GM23338 (cell line): ENCODE measurements at regions not wholly inside any gene's neighbourhood (a gene's known extent, or its start where the extent isn't known, plus 50 kb on each side); places are given as distances from the start of the nearest gene placed in this dataset.

Experiments
- ATAC-seq: fragments of 200-7000 bp; cut with Tn5 transposase; 3 replicates; pipeline ENCODE4 v1.9.1; 2020
- DNase-seq: peaks from one replicate; pipeline ENCODE4 v3.0.0-alpha.2; 2015; ENCODE audit warnings: low spot score
- H2AFZ ChIP-seq: fragments of 200-600 bp; sonication (generic); 2 replicates; pipeline ENCODE4 v1.8.0; 2016; ENCODE audit warnings: antibody characterized with exemption, mild to moderate bottlenecking, moderate library complexity
- H3F3A ChIP-seq: fragments of 200-600 bp; sonication (generic); replicated peaks from 2 replicates; pipeline ENCODE4 v1.8.0; 2017; ENCODE audit warnings: antibody characterized with exemption, mixed run types, low read depth
- H3K27ac ChIP-seq: fragments of 200-600 bp; sonication (generic); 2 replicates; pipeline ENCODE4 v1.6.1; 2016; ENCODE audit warnings: low read depth
- H3K27me3 ChIP-seq: fragments of 200-600 bp; sonication (generic); 2 replicates; pipeline ENCODE4 v1.8.0; 2016; ENCODE audit warnings: mild to moderate bottlenecking, mixed run types, moderate library complexity; ENCODE audit not compliant: insufficient read depth
- H3K36me3 ChIP-seq: fragments of 200-600 bp; sonication (generic); 2 replicates; pipeline ENCODE4 v1.8.0; 2016; ENCODE audit warnings: mild to moderate bottlenecking; ENCODE audit not compliant: insufficient read depth
- H3K4me1 ChIP-seq: fragments of 200-600 bp; sonication (generic); 2 replicates; pipeline ENCODE4 v1.8.0; 2016; ENCODE audit warnings: mild to moderate bottlenecking, moderate library complexity; ENCODE audit not compliant: insufficient read depth
- H3K4me2 ChIP-seq: fragments of 200-600 bp; sonication (generic); 2 replicates; pipeline ENCODE4 v1.7.1; 2017; ENCODE audit warnings: mixed run types
- H3K4me3 ChIP-seq: fragments of 200-600 bp; sonication (generic); 2 replicates; pipeline ENCODE4 v1.6.1; 2016; ENCODE audit warnings: mixed run types
- H3K79me2 ChIP-seq: fragments of 200-600 bp; sonication (generic); replicated peaks from 2 replicates; pipeline ENCODE4 v1.8.0; 2017; ENCODE audit warnings: mild to moderate bottlenecking; ENCODE audit not compliant: insufficient read depth
- H3K9me2 ChIP-seq: fragments of 200-600 bp; sonication (generic); 2 replicates; pipeline ENCODE4 v1.8.0; 2017; ENCODE audit not compliant: insufficient read depth
- H4K20me1 ChIP-seq: fragments of 200-600 bp; sonication (generic); replicated peaks from 2 replicates; pipeline ENCODE4 v1.8.0; 2017; ENCODE audit warnings: mild to moderate bottlenecking; ENCODE audit not compliant: insufficient read depth
- H3K27ac Mint-ChIP-seq: 2 replicates; pipeline ENCODE4 v1.8.0; 2020; ENCODE audit warnings: inconsistent platforms, mild to moderate bottlenecking, moderate library complexity, mixed read lengths
- H3K27me3 Mint-ChIP-seq: 3 replicates; pipeline ENCODE4 v1.8.0; 2022; ENCODE audit warnings: low read depth, mild to moderate bottlenecking, moderate library complexity, mixed read lengths, inconsistent platforms; ENCODE audit not compliant: insufficient read depth, poor library complexity
- H3K36me3 Mint-ChIP-seq: 3 replicates; pipeline ENCODE4 v1.8.0; 2021; ENCODE audit warnings: low read depth, mild to moderate bottlenecking, inconsistent platforms, moderate library complexity, mixed read lengths
- H3K4me1 Mint-ChIP-seq: 3 replicates; pipeline ENCODE4 v1.8.0; 2020; ENCODE audit warnings: mild to moderate bottlenecking, inconsistent platforms, mixed read lengths
- H3K4me3 Mint-ChIP-seq: 3 replicates; pipeline ENCODE4 v1.8.0; 2021; ENCODE audit warnings: moderate library complexity, mild to moderate bottlenecking, inconsistent platforms, mixed read lengths
- H3K9me3 Mint-ChIP-seq: 3 replicates; pipeline ENCODE4 v1.8.0; 2020; ENCODE audit warnings: moderate library complexity, mild to moderate bottlenecking, inconsistent platforms, mixed read lengths
- CREB1 ChIP-seq: fragments of 250-450 bp; sonication (Bioruptor Pico); IDR thresholded peaks from 2 replicates; pipeline ENCODE4 v1.5.0; 2020; ENCODE audit warnings: low read depth, mild to moderate bottlenecking, moderate library complexity
- CTCF ChIP-seq, 2 experiments: fragments of 200-600 bp in 1 of 2; sonication (generic) in 1 of 2; conservative IDR thresholded peaks; 2 replicates each; pipeline versions ENCODE4 v1.5.1 to v1.6.1; 2016 to 2017; ENCODE audit warnings: antibody characterized with exemption in 2 of 2, low read depth in 2 of 2, mild to moderate bottlenecking in 2 of 2, moderate library complexity in 1 of 2
- EZH2 ChIP-seq: fragments of 200-600 bp; sonication (generic); IDR thresholded peaks from one replicate; pipeline ENCODE4 v1.8.0; 2017; ENCODE audit warnings: antibody characterized with exemption, mild to moderate bottlenecking, low read depth; ENCODE audit not compliant: unreplicated experiment
- EZH2phosphoT487 ChIP-seq: fragments of 200-600 bp; sonication (generic); IDR thresholded peaks from one replicate; pipeline ENCODE4 v1.8.1; 2018; ENCODE audit warnings: antibody characterized with exemption; ENCODE audit not compliant: unreplicated experiment
- JUNB ChIP-seq: IDR thresholded peaks from one replicate; pipeline ENCODE4 v1.6.1; 2016; ENCODE audit warnings: antibody characterized with exemption; ENCODE audit not compliant: unreplicated experiment
- POLR2AphosphoS5 ChIP-seq: IDR thresholded peaks from 2 replicates; pipeline ENCODE4 v1.6.1; 2016; ENCODE audit warnings: antibody characterized with exemption, low read depth
- REST ChIP-seq: IDR thresholded peaks from one replicate; pipeline ENCODE4 v1.6.1; 2018; ENCODE audit warnings: antibody characterized with exemption; ENCODE audit not compliant: unreplicated experiment
- STAT1 ChIP-seq: IDR thresholded peaks from one replicate; pipeline ENCODE4 v1.6.1; 2016; ENCODE audit warnings: antibody characterized with exemption; ENCODE audit not compliant: unreplicated experiment
- ZNF114 ChIP-seq: fragments of 250-450 bp; sonication (Bioruptor Pico); IDR thresholded peaks from 2 replicates; pipeline ENCODE4 v1.5.0; 2020; ENCODE audit warnings: mild to moderate bottlenecking, moderate library complexity
- ZNF331 ChIP-seq: fragments of 250-450 bp; sonication (Bioruptor Pico); IDR thresholded peaks from 2 replicates; pipeline ENCODE4 v1.5.0; 2020; ENCODE audit warnings: low read depth, mild to moderate bottlenecking, moderate library complexity
- ZNF462 ChIP-seq: fragments of 250-450 bp; sonication (Bioruptor Pico); IDR thresholded peaks from 2 replicates; pipeline ENCODE4 v1.5.0; 2020; ENCODE audit warnings: mild to moderate bottlenecking, moderate library complexity

DNA sequence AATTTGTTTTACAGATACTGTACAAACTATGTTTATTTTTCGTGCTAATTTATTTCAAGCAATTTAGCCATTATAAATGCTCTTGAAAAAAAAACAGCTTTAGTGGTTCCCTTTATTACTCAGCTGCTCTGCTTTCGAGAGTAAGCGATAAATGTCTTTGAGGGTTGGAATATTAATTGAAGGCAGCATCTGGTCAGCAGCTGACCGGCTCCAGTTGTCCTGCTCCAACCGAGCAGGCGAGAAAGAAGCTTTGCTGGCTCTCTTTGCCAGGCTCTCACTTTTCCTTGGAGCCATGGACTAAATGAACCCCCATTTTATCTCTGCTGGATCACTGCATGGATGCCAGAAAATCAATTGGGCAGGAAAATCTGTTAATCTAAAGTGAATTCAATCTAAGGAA, 147.4 kb downstream of the LNPK start:
- Mint-ChIP-seq H3K27me3 (no peaks in the 10 kb centered on the region), H3K4me1 (peaks cover 36% of the 10 kb centered on the region), H3K9me3 (no peaks in the 10 kb centered on the region), H3K36me3 (no peaks in the 10 kb centered on the region), H3K4me3 (no peak overlapping the region), H3K27ac (no peak overlapping the region)
- Histone ChIP-seq H3K36me3 (no peaks in the 10 kb centered on the region), H2AFZ (no peak overlapping the region), H3K4me2 (peak overlapping the region; percentile 11), H3F3A (no peaks in the 10 kb centered on the region), H3K4me3 (no peak overlapping the region), H3K27ac (no peak overlapping the region), H3K4me1 (peaks cover 29% of the 10 kb centered on the region), H4K20me1 (no peaks in the 10 kb centered on the region), H3K9me2 (no peaks in the 10 kb centered on the region), H3K79me2 (no peaks in the 10 kb centered on the region), H3K27me3 (no peaks in the 10 kb centered on the region)
- DNase-seq = no peak
- ATAC-seq = no peak
- TF ChIP-seq CREB1 (CRISPR knock-in tag) (no peak), POLR2AphosphoS5 (no peak), EZH2 (no peak), REST (no peak), JUNB (no peak), ZNF331 (no peak), CTCF (conservative IDR thresholded peaks at IDR 0.05; ENCODE audit: low read depth in 2 of 2) (no peak), ZNF462 (CRISPR knock-in tag) (no peak), ZNF114 (no peak), EZH2phosphoT487 (no peak), STAT1 (no peak)
